Activated CD8-positive, alpha-beta memory T cell treated with anti-CD3 and anti-CD28 coated beads, Interleukin-2, amount 50 U/mL, for 1 hour (primary cell): ENCODE measurements at regions not wholly inside any gene's neighbourhood (a gene's known extent, or its start where the extent isn't known, plus 50 kb on each side); places are given as distances from the start of the nearest gene placed in this dataset.

Experiments
- DNase-seq: peaks from one replicate; pipeline ENCODE4 v3.0.0-alpha.2; 2020; ENCODE audit errors: extremely low read depth

GRCh38 chr18:41371156-41372045 lies 583.6 kb upstream of the PIK3C3 start:
- no peak for DNase-seq

- DNase-seq = no peak
Observed at GRCh38 chr18:41370740-41371139, 584.3 kb upstream of the PIK3C3 start.

GRCh38 chr18:41357708-41358107 lies 597.3 kb upstream of the PIK3C3 start:
- DNase-seq = no peak

- no peak for DNase-seq
Observed at GRCh38 chr18:41353777-41354528, 601.1 kb upstream of the PIK3C3 start.

GRCh38 chr18:41351430-41351829 lies 603.6 kb upstream of the PIK3C3 start:
- DNase-seq = no peak

GRCh38 chr18:41347057-41347456 lies 608.0 kb upstream of the PIK3C3 start:
- DNase-seq = no peak

GRCh38 chr18:41343808-41344207 lies 611.2 kb upstream of the PIK3C3 start:
- no peak for DNase-seq

GRCh38 chr18:41338341-41338740 lies 616.7 kb upstream of the PIK3C3 start:
- DNase-seq = no peak

- no peak for DNase-seq
Observed at GRCh38 chr18:41331661-41332060, 623.4 kb upstream of the PIK3C3 start.

- no peak for DNase-seq
Observed at GRCh38 chr18:41326311-41326710, 628.7 kb upstream of the PIK3C3 start.

- no peak for DNase-seq
Observed at GRCh38 chr18:41324934-41325333, 630.1 kb upstream of the PIK3C3 start.

GRCh38 chr18:41324020-41324791 lies 630.8 kb upstream of the PIK3C3 start:
- DNase-seq = no peak

GRCh38 chr18:41323044-41323443 lies 632.0 kb upstream of the PIK3C3 start:
- DNase-seq = no peak

- DNase-seq = no peak
Observed at GRCh38 chr18:41320100-41320499, 634.9 kb upstream of the PIK3C3 start.

- no peak for DNase-seq
Observed at GRCh38 chr18:41315134-41315533, 639.9 kb upstream of the PIK3C3 start.

GRCh38 chr18:41311571-41312547 lies 643.2 kb upstream of the PIK3C3 start:
- DNase-seq = no peak

GRCh38 chr18:41297740-41298139 lies 657.3 kb upstream of the PIK3C3 start:
- DNase-seq = no peak

GRCh38 chr18:41269294-41269693 lies 685.7 kb upstream of the PIK3C3 start:
- DNase-seq = no peak

- no peak for DNase-seq
Observed at GRCh38 chr18:41268271-41268670, 686.8 kb upstream of the PIK3C3 start.

GRCh38 chr18:41266616-41267015 lies 688.4 kb upstream of the PIK3C3 start:
- no peak for DNase-seq

- DNase-seq = no peak
Observed at GRCh38 chr18:41266204-41266603, 688.8 kb upstream of the PIK3C3 start.
